H9 (cell line): ENCODE measurements at regions not wholly inside any gene's neighbourhood (a gene's known extent, or its start where the extent isn't known, plus 50 kb on each side); places are given as distances from the start of the nearest gene placed in this dataset.

ENCODE experiments used
- DNase-seq: peaks from one replicate; pipeline ENCODE4 v3.0.0-alpha.2; 2017
- H2AFZ ChIP-seq: one replicate; pipeline ENCODE4 v1.6.1; 2013; ENCODE audit warnings: mild to moderate bottlenecking, low read length, control low read depth, moderate library complexity
- H2AK5ac ChIP-seq: 2 replicates; pipeline ENCODE4 v1.6.1; 2013; ENCODE audit warnings: low read length, control low read depth, mixed read lengths; ENCODE audit not compliant: insufficient read length
- H2BK120ac ChIP-seq: one replicate; pipeline ENCODE4 v1.6.1; 2013; ENCODE audit warnings: low read depth, mild to moderate bottlenecking, low read length, control low read depth, inconsistent platforms; ENCODE audit not compliant: poor library complexity, severe bottlenecking
- H2BK12ac ChIP-seq: 2 replicates; pipeline ENCODE4 v1.6.1; 2013; ENCODE audit warnings: low read length, control low read depth, mixed read lengths, low read depth; ENCODE audit not compliant: insufficient read length
- H2BK15ac ChIP-seq: 2 replicates; pipeline ENCODE4 v1.6.1; 2013; ENCODE audit warnings: low read depth, low read length, control low read depth
- H2BK20ac ChIP-seq: one replicate; pipeline ENCODE4 v1.6.1; 2013; ENCODE audit warnings: low read depth, mild to moderate bottlenecking, low read length, control low read depth, inconsistent platforms; ENCODE audit not compliant: poor library complexity, severe bottlenecking
- H2BK5ac ChIP-seq: 2 replicates; pipeline ENCODE4 v1.6.1; 2013; ENCODE audit warnings: low read length, control low read depth, mixed read lengths; ENCODE audit not compliant: insufficient read length
- H3K14ac ChIP-seq: 2 replicates; pipeline ENCODE4 v1.6.1; 2013; ENCODE audit warnings: low read length, control low read depth; ENCODE audit not compliant: insufficient read depth
- H3K18ac ChIP-seq: 2 replicates; pipeline ENCODE4 v1.6.1; 2013; ENCODE audit warnings: low read depth, mild to moderate bottlenecking, mixed read lengths, low read length, control low read depth; ENCODE audit not compliant: insufficient read length
- H3K23ac ChIP-seq: 2 replicates; pipeline ENCODE4 v1.6.1; 2013; ENCODE audit warnings: low read length, control low read depth, mixed read lengths, low read depth; ENCODE audit not compliant: insufficient read length
- H3K23me2 ChIP-seq: 2 replicates; pipeline ENCODE4 v1.6.1; 2013; ENCODE audit warnings: low read depth, mild to moderate bottlenecking, mixed read lengths, low read length, control low read depth; ENCODE audit not compliant: insufficient read length, poor library complexity, severe bottlenecking
- H3K27ac ChIP-seq: 2 replicates; pipeline ENCODE4 v1.5.1; 2013; ENCODE audit warnings: low read length, control low read depth, mixed read lengths, low read depth; ENCODE audit not compliant: insufficient read length
- H3K27me3 ChIP-seq: 2 replicates; pipeline ENCODE4 v1.6.1; 2013; ENCODE audit warnings: low read length, control low read depth, inconsistent platforms; ENCODE audit not compliant: insufficient read depth
- H3K4ac ChIP-seq: 2 replicates; pipeline ENCODE4 v1.6.1; 2013; ENCODE audit warnings: low read depth, mild to moderate bottlenecking, control low read depth, inconsistent platforms, low read length, moderate library complexity
- H3K4me1 ChIP-seq: 2 replicates; pipeline ENCODE4 v1.6.1; 2013; ENCODE audit warnings: low read length, control low read depth, inconsistent platforms; ENCODE audit not compliant: insufficient read depth
- H3K4me2 ChIP-seq: 2 replicates; pipeline ENCODE4 v1.6.1; 2013; ENCODE audit warnings: low read length, control low read depth, mixed read lengths; ENCODE audit not compliant: insufficient read length, insufficient read depth
- H3K56ac ChIP-seq: 2 replicates; pipeline ENCODE4 v1.6.1; 2013; ENCODE audit warnings: low read depth, mild to moderate bottlenecking, mixed read lengths, low read length, control low read depth; ENCODE audit not compliant: insufficient read length
- H3K79me1 ChIP-seq: 2 replicates; pipeline ENCODE4 v1.6.1; 2013; ENCODE audit warnings: low read depth, mild to moderate bottlenecking, moderate library complexity, low read length, control low read depth, inconsistent platforms; ENCODE audit not compliant: insufficient read depth, poor library complexity, severe bottlenecking
- H3K79me2 ChIP-seq: 2 replicates; pipeline ENCODE4 v1.6.1; 2013; ENCODE audit warnings: low read length, control low read depth, inconsistent platforms; ENCODE audit not compliant: insufficient read depth
- H3K9ac ChIP-seq: 2 replicates; pipeline ENCODE4 v1.6.1; 2013; ENCODE audit warnings: low read length, control low read depth, mixed read lengths; ENCODE audit not compliant: insufficient read length; ENCODE audit errors: extremely low read depth
- H3K9me3 ChIP-seq: one replicate; pipeline ENCODE4 v1.6.1; 2013; ENCODE audit warnings: low read depth, low read length, inconsistent platforms; ENCODE audit not compliant: control insufficient read depth
- H3T11ph ChIP-seq: one replicate; pipeline ENCODE4 v1.6.1; 2013; ENCODE audit warnings: mild to moderate bottlenecking, low read length, control low read depth, inconsistent platforms
- H4K20me1 ChIP-seq: one replicate; pipeline ENCODE4 v1.6.1; 2013; ENCODE audit not compliant: control insufficient read depth, insufficient read length, insufficient read depth
- H4K5ac ChIP-seq: 2 replicates; pipeline ENCODE4 v1.6.1; 2013; ENCODE audit warnings: low read depth, mild to moderate bottlenecking, mixed read lengths, low read length, control low read depth; ENCODE audit not compliant: insufficient read length
- H4K8ac ChIP-seq: replicated peaks from 2 replicates; pipeline ENCODE4 v1.6.1; 2013; ENCODE audit warnings: low read length, control low read depth, mixed read lengths, low read depth; ENCODE audit not compliant: insufficient read length
- H4K91ac ChIP-seq: 2 replicates; pipeline ENCODE4 v1.6.1; 2013; ENCODE audit warnings: low read depth, mild to moderate bottlenecking, moderate library complexity, mixed read lengths, low read length, control low read depth; ENCODE audit not compliant: insufficient read length
- H3K27ac Mint-ChIP-seq, 3 experiments: 2 replicates in 2 of 3; 3 replicates in 1 of 3; pipeline ENCODE4 v1.8.0; 2020 to 2021; ENCODE audit warnings: mixed read lengths in 3 of 3, mild to moderate bottlenecking in 1 of 3, moderate library complexity in 1 of 3
- H3K27me3 Mint-ChIP-seq: 2 replicates; pipeline ENCODE4 v1.8.0; 2021; ENCODE audit warnings: low read depth, mild to moderate bottlenecking, moderate library complexity, mixed read lengths
- H3K36me3 Mint-ChIP-seq, 3 experiments: 2 replicates in 2 of 3; 3 replicates in 1 of 3; pipeline ENCODE4 v1.8.0; 2020 to 2021; ENCODE audit warnings: low read depth in 3 of 3, mixed read lengths in 3 of 3; ENCODE audit not compliant: insufficient read depth in 1 of 3
- H3K4me1 Mint-ChIP-seq, 2 experiments: 2 replicates each; pipeline ENCODE4 v1.8.0; 2020; ENCODE audit warnings: mixed read lengths in 2 of 2
- H3K4me3 Mint-ChIP-seq, 2 experiments: 2 replicates in 1 of 2; 3 replicates in 1 of 2; pipeline ENCODE4 v1.8.0; 2020 to 2021; ENCODE audit warnings: mild to moderate bottlenecking in 2 of 2, mixed read lengths in 2 of 2, moderate library complexity in 1 of 2
- H3K9me3 Mint-ChIP-seq, 2 experiments: 2 replicates in 1 of 2; 3 replicates in 1 of 2; pipeline ENCODE4 v1.8.0; 2020; ENCODE audit warnings: mild to moderate bottlenecking in 2 of 2, mixed read lengths in 2 of 2, moderate library complexity in 1 of 2
- CTCF ChIP-seq: fragments of 200-600 bp; sonication (generic); conservative IDR thresholded peaks from 3 replicates; pipeline ENCODE4 v1.8.0; 2021; ENCODE audit warnings: antibody characterized with exemption, mild to moderate bottlenecking
- WGBS: extraction: QIAGEN DNeasy Blood & Tissue Kit; methylation state at CpG from one replicate; pipeline ENCODE4 v1.1.7; 2013; ENCODE audit warnings: missing lambda C conversion rate, low lambda C conversion rate, mixed read lengths; ENCODE audit not compliant: insufficient read length; ENCODE audit errors: extremely low coverage; 5-methylcytosine and 5-hydroxymethylcytosine counted together

GRCh38 chr4:123083646-123084045 is 161.2 kb upstream of the NUDT6 start:
- no peak overlapping the region for H3K9ac ChIP-seq
- no peak overlapping the region for H4K8ac ChIP-seq
- no peak overlapping the region for H2BK120ac ChIP-seq
- no peaks in the 10 kb centered on the region for H3K23me2 ChIP-seq
- no peak overlapping the region for H3K4me2 ChIP-seq
- H2BK5ac ChIP-seq, result no peak overlapping the region
- Mint-ChIP-seq H3K4me1 (no peaks in the 10 kb centered on the region), H3K36me3 (peaks cover 0 to 1% (median 0%) of the 10 kb centered on the region in 3 experiments; a peak in 1 of 7 replicates), H3K4me3 (no peak overlapping the region), H3K27me3 (no peaks in the 10 kb centered on the region), H3K27ac (no peak overlapping the region; a peak in 2 of 7 replicates), H3K9me3 (no peaks in the 10 kb centered on the region)
- no peak overlapping the region for H2BK12ac ChIP-seq
- no peak overlapping the region for H2BK15ac ChIP-seq
- no peak overlapping the region for H3K18ac ChIP-seq
- no peak overlapping the region for H3K4ac ChIP-seq
- H3K79me1 ChIP-seq, result no peaks in the 10 kb centered on the region
- no peaks in the 10 kb centered on the region for H3K4me1 ChIP-seq
- H2AFZ ChIP-seq, result no peak overlapping the region
- H4K20me1 ChIP-seq, result no peaks in the 10 kb centered on the region
- H2BK20ac ChIP-seq, result no peak overlapping the region
- H3T11ph ChIP-seq, result no peak overlapping the region
- H2AK5ac ChIP-seq, result no peak overlapping the region
- TF ChIP-seq CTCF, result no peak
- H3K27ac ChIP-seq, result no peak overlapping the region
- H3K56ac ChIP-seq, result no peak overlapping the region
- no peaks in the 10 kb centered on the region for H3K79me2 ChIP-seq
- no peak overlapping the region for H3K23ac ChIP-seq
- H3K27me3 ChIP-seq, result no peaks in the 10 kb centered on the region
- no peak overlapping the region for H4K91ac ChIP-seq
- no peak for DNase-seq
- no peak overlapping the region for H4K5ac ChIP-seq
- no peaks in the 10 kb centered on the region for H3K9me3 ChIP-seq
- no peak overlapping the region for H3K14ac ChIP-seq
- WGBS, result 100% methylated on average over 2 of the region's 3 CpGs
